ENCODE measurements at regions not wholly inside any gene's neighbourhood (a gene's known extent, or its start where the extent isn't known, plus 50 kb on each side); places are given as distances from the start of the nearest gene placed in this dataset.

- no peaks in the 10 kb centered on the region for H3K36me3 ChIP-seq (ENCODE audit: control insufficient read depth, insufficient read depth, low read length)
- no peak for DNase-seq (ENCODE audit: low read depth, low spot score)
- H3K27me3 ChIP-seq (ENCODE audit: control insufficient read depth, insufficient read depth, low read length): no peaks in the 10 kb centered on the region
- no peaks in the 10 kb centered on the region for H3K9me3 ChIP-seq (ENCODE audit: control insufficient read depth, insufficient read depth, low read length)
- 0 out of 2 replicates have a peak, but pooled peaks cover 3% of the 10 kb centered on the region for H3K4me1 ChIP-seq (ENCODE audit: control insufficient read depth, insufficient read depth, low read length)
- H3K27ac ChIP-seq (ENCODE audit: low read length): no peak overlapping the region
- no peak overlapping the region for H3K4me3 ChIP-seq (ENCODE audit: low read length)
- WGBS (ENCODE audit: insufficient coverage, insufficient read length): no CpG with 5 or more reads among the region's 13 CpGs
These were observed 79.1 kb upstream of the TNRC6C start for GRCh38 chr17:77879226-77879895.

GRCh38 chr17:77879896-77880280, 78.6 kb upstream of the TNRC6C start:
- H3K4me3 ChIP-seq (ENCODE audit: low read length): no peak overlapping the region
- H3K27me3 ChIP-seq (ENCODE audit: control insufficient read depth, insufficient read depth, low read length): no peaks in the 10 kb centered on the region
- H3K36me3 ChIP-seq (ENCODE audit: control insufficient read depth, insufficient read depth, low read length): no peaks in the 10 kb centered on the region
- no CpG with 5 or more reads among the region's 9 CpGs for WGBS (ENCODE audit: insufficient coverage, insufficient read length)
- H3K4me1 ChIP-seq (ENCODE audit: control insufficient read depth, insufficient read depth, low read length): 0 out of 2 replicates have a peak, but pooled peaks cover 3% of the 10 kb centered on the region
- H3K9me3 ChIP-seq (ENCODE audit: control insufficient read depth, insufficient read depth, low read length): no peaks in the 10 kb centered on the region
- H3K27ac ChIP-seq (ENCODE audit: low read length): no peak overlapping the region
- no peak for DNase-seq (ENCODE audit: low read depth, low spot score)

- H3K9me3 ChIP-seq (ENCODE audit: control insufficient read depth, insufficient read depth, low read length): no peaks in the 10 kb centered on the region
- DNase-seq (ENCODE audit: low read depth, low spot score): no peak
- H3K4me3 ChIP-seq (ENCODE audit: low read length): no peak overlapping the region
- H3K27ac ChIP-seq (ENCODE audit: low read length): no peak overlapping the region
- no peaks in the 10 kb centered on the region for H3K36me3 ChIP-seq (ENCODE audit: control insufficient read depth, insufficient read depth, low read length)
- WGBS (ENCODE audit: insufficient coverage, insufficient read length): no CpG with 5 or more reads among the region's 11 CpGs
- H3K27me3 ChIP-seq (ENCODE audit: control insufficient read depth, insufficient read depth, low read length): no peaks in the 10 kb centered on the region
- H3K4me1 ChIP-seq (ENCODE audit: control insufficient read depth, insufficient read depth, low read length): 0 out of 2 replicates have a peak, but pooled peaks cover 3% of the 10 kb centered on the region
These were observed 77.6 kb upstream of the TNRC6C start for GRCh38 chr17:77880711-77881450.

GRCh38 chr17:77881545-77881944, 77.0 kb upstream of the TNRC6C start:
- Histone ChIP-seq H3K27me3 (ENCODE audit: control insufficient read depth, insufficient read depth, low read length) (no peaks in the 10 kb centered on the region), H3K4me3 (ENCODE audit: low read length) (no peak overlapping the region), H3K27ac (ENCODE audit: low read length) (no peak overlapping the region), H3K4me1 (ENCODE audit: control insufficient read depth, insufficient read depth, low read length) (0 out of 2 replicates have a peak, but pooled peaks cover 3% of the 10 kb centered on the region), H3K36me3 (ENCODE audit: control insufficient read depth, insufficient read depth, low read length) (no peaks in the 10 kb centered on the region), H3K9me3 (ENCODE audit: control insufficient read depth, insufficient read depth, low read length) (no peaks in the 10 kb centered on the region)
- DNase-seq (ENCODE audit: low read depth, low spot score): no peak
- no CpG with 5 or more reads among the region's 10 CpGs for WGBS (ENCODE audit: insufficient coverage, insufficient read length)

GRCh38 chr17:77882040-77882439, 76.5 kb upstream of the TNRC6C start:
- no peak for DNase-seq (ENCODE audit: low read depth, low spot score)
- Histone ChIP-seq H3K36me3 (ENCODE audit: control insufficient read depth, insufficient read depth, low read length) (no peaks in the 10 kb centered on the region), H3K27me3 (ENCODE audit: control insufficient read depth, insufficient read depth, low read length) (no peaks in the 10 kb centered on the region; the same call in 1 of the 2 replicates), H3K9me3 (ENCODE audit: control insufficient read depth, insufficient read depth, low read length) (no peaks in the 10 kb centered on the region), H3K27ac (ENCODE audit: low read length) (no peak overlapping the region), H3K4me3 (ENCODE audit: low read length) (no peak overlapping the region), H3K4me1 (ENCODE audit: control insufficient read depth, insufficient read depth, low read length) (0 out of 2 replicates have a peak, but pooled peaks cover 3% of the 10 kb centered on the region)
- WGBS (ENCODE audit: insufficient coverage, insufficient read length): no CpG with 5 or more reads among the region's 4 CpGs

- H3K27ac ChIP-seq (ENCODE audit: low read length): no peak overlapping the region
- no peak for DNase-seq (ENCODE audit: low read depth, low spot score)
- 0 out of 2 replicates have a peak, but pooled peaks cover 5% of the 10 kb centered on the region for H3K4me1 ChIP-seq (ENCODE audit: control insufficient read depth, insufficient read depth, low read length)
- no peaks in the 10 kb centered on the region for H3K36me3 ChIP-seq (ENCODE audit: control insufficient read depth, insufficient read depth, low read length)
- no peaks in the 10 kb centered on the region for H3K9me3 ChIP-seq (ENCODE audit: control insufficient read depth, insufficient read depth, low read length)
- H3K4me3 ChIP-seq (ENCODE audit: low read length): no peak overlapping the region
- H3K27me3 ChIP-seq (ENCODE audit: control insufficient read depth, insufficient read depth, low read length): peaks cover 2% of the 10 kb centered on the region; the same call in 1 of the 2 replicates
- WGBS (ENCODE audit: insufficient coverage, insufficient read length): no CpG with 5 or more reads among the region's 12 CpGs
These were observed 75.9 kb upstream of the TNRC6C start for GRCh38 chr17:77882481-77883212.

- Histone ChIP-seq H3K4me1 (ENCODE audit: control insufficient read depth, insufficient read depth, low read length) (0 out of 2 replicates have a peak, but pooled peaks cover 5% of the 10 kb centered on the region), H3K27ac (ENCODE audit: low read length) (no peak overlapping the region), H3K9me3 (ENCODE audit: control insufficient read depth, insufficient read depth, low read length) (no peaks in the 10 kb centered on the region), H3K4me3 (ENCODE audit: low read length) (no peak overlapping the region), H3K36me3 (ENCODE audit: control insufficient read depth, insufficient read depth, low read length) (no peaks in the 10 kb centered on the region), H3K27me3 (ENCODE audit: control insufficient read depth, insufficient read depth, low read length) (peaks cover 2% of the 10 kb centered on the region; the same call in 1 of the 2 replicates)
- DNase-seq (ENCODE audit: low read depth, low spot score): no peak
- WGBS (ENCODE audit: insufficient coverage, insufficient read length): no CpG with 5 or more reads among the region's 10 CpGs
These were observed 75.3 kb upstream of the TNRC6C start for GRCh38 chr17:77883213-77883650.

GRCh38 chr17:77884019-77884418, 74.5 kb upstream of the TNRC6C start:
- Histone ChIP-seq H3K4me1 (ENCODE audit: control insufficient read depth, insufficient read depth, low read length) (0 out of 2 replicates have a peak, but pooled peaks cover 5% of the 10 kb centered on the region), H3K4me3 (ENCODE audit: low read length) (no peak overlapping the region), H3K9me3 (ENCODE audit: control insufficient read depth, insufficient read depth, low read length) (no peaks in the 10 kb centered on the region), H3K36me3 (ENCODE audit: control insufficient read depth, insufficient read depth, low read length) (no peaks in the 10 kb centered on the region), H3K27me3 (ENCODE audit: control insufficient read depth, insufficient read depth, low read length) (peaks cover 2% of the 10 kb centered on the region; the same call in 1 of the 2 replicates), H3K27ac (ENCODE audit: low read length) (no peak overlapping the region)
- no peak for DNase-seq (ENCODE audit: low read depth, low spot score)
- WGBS (ENCODE audit: insufficient coverage, insufficient read length): no CpG with 5 or more reads among the region's 11 CpGs

- DNase-seq (ENCODE audit: low read depth, low spot score): no peak
- H3K27ac ChIP-seq (ENCODE audit: low read length): no peak overlapping the region
- peaks cover 2% of the 10 kb centered on the region; the same call in 1 of the 2 replicates for H3K27me3 ChIP-seq (ENCODE audit: control insufficient read depth, insufficient read depth, low read length)
- no peaks in the 10 kb centered on the region for H3K9me3 ChIP-seq (ENCODE audit: control insufficient read depth, insufficient read depth, low read length)
- H3K4me3 ChIP-seq (ENCODE audit: low read length): no peak overlapping the region
- WGBS (ENCODE audit: insufficient coverage, insufficient read length): 100% methylated on average over 1 of the region's 4 CpGs
- H3K4me1 ChIP-seq (ENCODE audit: control insufficient read depth, insufficient read depth, low read length): 0 out of 2 replicates have a peak, but pooled peaks cover 5% of the 10 kb centered on the region
- H3K36me3 ChIP-seq (ENCODE audit: control insufficient read depth, insufficient read depth, low read length): no peaks in the 10 kb centered on the region
These were observed 73.4 kb upstream of the TNRC6C start for GRCh38 chr17:77884967-77885641.

Data from iPS DF 6.9 (cell line).